ENCODE measurements at regions not wholly inside any gene's neighbourhood (a gene's known extent, or its start where the extent isn't known, plus 50 kb on each side); places are given as distances from the start of the nearest gene placed in this dataset.

DNA sequence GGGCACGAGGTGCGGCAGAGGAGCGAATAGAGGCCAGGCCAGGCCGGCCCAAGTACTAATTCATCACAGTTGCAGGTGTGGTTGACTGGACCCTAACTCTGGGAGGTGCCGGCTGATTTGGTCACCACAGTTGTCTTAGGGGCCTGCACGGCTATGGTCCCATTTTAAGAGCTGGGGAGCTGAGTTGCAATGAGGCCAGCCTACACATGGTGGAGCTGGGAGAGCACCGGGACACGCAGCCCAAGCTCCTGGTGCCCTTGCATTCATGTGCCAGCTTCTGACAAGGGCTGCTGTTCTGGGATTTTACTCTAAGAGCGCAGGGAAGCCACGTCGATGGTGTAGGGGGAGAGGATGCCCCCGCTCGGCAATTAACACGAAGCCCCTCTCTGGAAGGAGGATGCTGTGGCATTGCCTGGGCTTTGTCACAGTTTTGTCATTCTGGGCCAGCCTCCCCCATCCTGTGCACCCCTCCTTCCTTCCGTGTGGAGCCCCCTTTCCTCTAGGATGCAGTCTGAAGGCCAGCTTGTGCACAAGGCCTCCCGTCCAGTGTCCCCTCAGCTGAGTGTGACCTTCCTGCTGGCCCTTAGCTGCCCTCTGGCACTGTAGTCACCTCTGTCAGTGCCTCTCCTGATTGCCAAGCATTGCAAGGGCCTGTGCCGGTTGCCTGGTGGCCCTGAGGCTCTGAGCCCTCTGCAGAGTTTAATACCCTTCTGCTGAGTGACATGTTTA, 109.4 kb upstream of the C1QTNF9B start:
- no peak overlapping the region for H3K4me3 ChIP-seq (ENCODE audit: control insufficient read depth, low read depth, low read length)
- DNase-seq (ENCODE audit: low read depth), result no peak
- TF ChIP-seq, protein P1, sequence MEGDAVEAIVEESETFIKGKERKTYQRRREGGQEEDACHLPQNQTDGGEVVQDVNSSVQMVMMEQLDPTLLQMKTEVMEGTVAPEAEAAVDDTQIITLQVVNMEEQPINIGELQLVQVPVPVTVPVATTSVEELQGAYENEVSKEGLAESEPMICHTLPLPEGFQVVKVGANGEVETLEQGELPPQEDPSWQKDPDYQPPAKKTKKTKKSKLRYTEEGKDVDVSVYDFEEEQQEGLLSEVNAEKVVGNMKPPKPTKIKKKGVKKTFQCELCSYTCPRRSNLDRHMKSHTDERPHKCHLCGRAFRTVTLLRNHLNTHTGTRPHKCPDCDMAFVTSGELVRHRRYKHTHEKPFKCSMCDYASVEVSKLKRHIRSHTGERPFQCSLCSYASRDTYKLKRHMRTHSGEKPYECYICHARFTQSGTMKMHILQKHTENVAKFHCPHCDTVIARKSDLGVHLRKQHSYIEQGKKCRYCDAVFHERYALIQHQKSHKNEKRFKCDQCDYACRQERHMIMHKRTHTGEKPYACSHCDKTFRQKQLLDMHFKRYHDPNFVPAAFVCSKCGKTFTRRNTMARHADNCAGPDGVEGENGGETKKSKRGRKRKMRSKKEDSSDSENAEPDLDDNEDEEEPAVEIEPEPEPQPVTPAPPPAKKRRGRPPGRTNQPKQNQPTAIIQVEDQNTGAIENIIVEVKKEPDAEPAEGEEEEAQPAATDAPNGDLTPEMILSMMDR (conservative IDR thresholded peaks at IDR 0.05; ENCODE audit: control insufficient read depth, insufficient read depth, low read depth, low read length), result no peak

DNA sequence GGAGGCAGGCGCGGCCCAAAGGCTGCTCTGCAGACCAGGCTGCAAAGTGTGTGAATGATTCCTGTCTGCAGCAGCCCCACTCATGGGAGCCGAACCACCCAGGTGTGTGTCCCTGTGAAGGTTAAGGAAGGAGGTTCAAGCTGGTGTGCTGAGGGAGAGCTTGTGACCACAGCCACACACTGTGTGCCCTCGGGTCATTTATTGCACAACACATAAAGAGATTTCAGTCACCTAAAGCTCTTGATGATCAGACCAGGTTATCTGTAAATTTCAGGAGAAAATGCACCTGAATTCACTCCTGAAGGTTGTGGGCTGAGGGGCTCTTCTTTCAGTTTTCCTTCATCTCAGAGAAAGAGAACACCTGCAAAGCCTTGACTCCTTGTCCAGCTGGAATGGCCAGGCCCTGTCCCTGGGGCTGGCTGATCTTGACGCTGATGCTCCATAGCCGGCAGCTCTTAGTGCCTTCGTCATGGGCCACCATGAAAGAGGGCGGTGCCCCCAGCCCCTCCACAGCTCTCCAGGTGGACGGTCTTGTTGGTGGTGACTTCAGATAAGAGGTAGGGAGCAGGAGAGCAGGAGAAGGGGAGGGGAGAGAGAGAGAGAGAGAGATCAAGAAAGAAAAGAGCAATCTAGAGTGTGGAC, 110.8 kb upstream of the C1QTNF9B start:
- no peak for DNase-seq (ENCODE audit: low read depth)
- TF ChIP-seq, protein P1 (conservative IDR thresholded peaks at IDR 0.05; ENCODE audit: control insufficient read depth, insufficient read depth, low read depth, low read length), result no peak
- no peak overlapping the region for H3K4me3 ChIP-seq (ENCODE audit: control insufficient read depth, low read depth, low read length)

DNA sequence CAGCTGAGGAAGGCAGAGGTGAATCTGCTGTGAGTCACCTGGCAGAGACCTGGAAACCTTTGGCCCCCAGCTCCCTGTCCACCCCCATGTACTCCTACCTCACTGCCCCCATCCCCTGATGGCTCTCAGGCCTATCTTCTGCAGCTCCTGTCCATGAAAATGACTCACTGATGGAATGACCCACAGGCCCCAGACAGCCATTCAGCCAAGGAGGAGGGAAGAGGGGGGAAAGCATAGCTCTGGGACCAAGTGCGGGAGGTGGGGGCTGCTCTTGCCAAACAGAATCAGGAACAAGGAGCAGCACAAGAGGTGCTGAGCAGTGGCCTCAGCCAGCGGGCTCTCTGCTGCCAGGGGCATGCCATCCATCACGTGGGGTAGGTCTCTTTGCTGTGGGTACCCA, 111.4 kb upstream of the C1QTNF9B start:
- DNase-seq (ENCODE audit: low read depth), result peak; percentile 49
- H3K4me3 ChIP-seq (ENCODE audit: control insufficient read depth, low read depth, low read length), result no peak overlapping the region
- TF ChIP-seq, protein P1 (conservative IDR thresholded peaks at IDR 0.05; ENCODE audit: control insufficient read depth, insufficient read depth, low read depth, low read length), result no peak

DNA sequence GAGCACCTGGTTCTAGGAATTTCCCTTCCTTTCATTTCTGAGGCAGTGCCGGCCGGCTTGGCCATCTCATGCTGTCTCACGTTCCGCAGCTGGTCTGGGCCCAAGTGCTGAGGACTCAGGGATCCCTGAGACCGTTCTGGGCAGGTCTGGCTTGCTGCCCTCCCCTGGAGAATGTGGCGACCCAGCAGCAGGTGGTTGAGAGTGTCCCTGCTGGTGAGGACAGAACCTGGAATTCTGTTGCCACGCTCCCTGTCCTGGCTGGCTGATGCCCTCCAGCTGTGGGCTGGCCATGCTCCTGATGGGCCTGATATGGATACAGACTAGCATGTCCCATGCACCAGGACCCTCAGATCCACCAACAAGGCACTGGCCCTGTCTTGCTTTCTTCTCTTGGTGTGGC, 114.0 kb upstream of the C1QTNF9B start:
- TF ChIP-seq, protein P1 (conservative IDR thresholded peaks at IDR 0.05; ENCODE audit: control insufficient read depth, insufficient read depth, low read depth, low read length), result no peak
- DNase-seq (ENCODE audit: low read depth), result no peak
- H3K4me3 ChIP-seq (ENCODE audit: control insufficient read depth, low read depth, low read length), result no peak overlapping the region

DNA sequence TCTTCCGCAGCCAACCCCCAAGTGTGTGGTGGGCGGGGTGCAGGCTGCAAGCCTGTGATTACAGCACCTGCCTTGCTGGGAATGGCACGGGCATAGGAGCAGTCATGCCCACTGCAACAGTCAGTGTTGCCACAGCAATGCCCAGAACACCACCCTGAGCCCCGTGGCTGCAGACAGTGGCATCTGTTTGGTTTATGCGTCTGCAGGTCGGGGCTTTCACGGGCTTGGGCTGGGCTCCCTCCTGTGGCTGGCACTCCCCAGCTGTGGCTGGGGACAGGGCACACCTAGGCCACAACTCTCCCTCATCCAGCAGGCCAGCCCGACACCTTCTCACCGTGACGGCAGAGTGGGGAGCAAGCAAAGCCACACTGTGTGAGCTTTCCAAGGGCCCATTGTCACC, 115.3 kb upstream of the C1QTNF9B start:
- no peak overlapping the region for H3K4me3 ChIP-seq (ENCODE audit: control insufficient read depth, low read depth, low read length)
- TF ChIP-seq, protein P1 (conservative IDR thresholded peaks at IDR 0.05; ENCODE audit: control insufficient read depth, insufficient read depth, low read depth, low read length), result no peak
- no peak for DNase-seq (ENCODE audit: low read depth)

DNA sequence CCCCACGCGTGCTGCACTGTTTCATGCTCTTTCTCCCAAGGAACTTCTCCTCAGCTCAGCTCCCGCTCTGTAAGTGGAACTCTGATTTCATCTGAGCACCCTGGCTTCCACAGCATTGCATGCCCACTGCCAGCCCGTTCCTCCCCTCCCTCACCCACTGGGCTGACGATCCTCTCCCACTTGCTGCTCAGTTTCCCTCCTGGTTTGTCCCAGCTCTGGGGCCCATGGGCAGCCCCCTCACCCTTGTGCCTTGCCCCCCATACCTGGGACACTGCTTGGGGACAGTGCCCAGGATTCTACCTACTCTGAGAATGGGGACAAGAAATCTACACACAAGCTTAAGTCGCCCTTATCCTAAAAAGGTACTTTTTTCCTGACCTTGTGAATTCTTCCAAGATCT, 115.9 kb upstream of the C1QTNF9B start:
- TF ChIP-seq, protein P1 (conservative IDR thresholded peaks at IDR 0.05; ENCODE audit: control insufficient read depth, insufficient read depth, low read depth, low read length), result no peak
- no peak for DNase-seq (ENCODE audit: low read depth)
- H3K4me3 ChIP-seq (ENCODE audit: control insufficient read depth, low read depth, low read length), result no peak overlapping the region

Measured in fibroblast of mammary gland (primary cell).